ENCODE measurements at regions not wholly inside any gene's neighbourhood (a gene's known extent, or its start where the extent isn't known, plus 50 kb on each side); places are given as distances from the start of the nearest gene placed in this dataset.

GRCh38 chr11:42244376-42244775 is 784.9 kb upstream of the LRRC4C start:
- no peak overlapping the region for H3K27ac Mint-ChIP-seq
- H3K36me3 Mint-ChIP-seq, result no peaks in the 10 kb centered on the region
- peaks cover 0 to 2% (median 0%) of the 10 kb centered on the region in 3 donors for H3K27me3 Mint-ChIP-seq (ENCODE audit: low read depth in 3 of 3)
- no peak overlapping the region for H3K4me3 Mint-ChIP-seq
- no peaks in the 10 kb centered on the region for H3K4me1 Mint-ChIP-seq
- no peak for DNase-seq
- H3K9me3 Mint-ChIP-seq, result peaks cover 14 to 65% (median 24%) of the 10 kb centered on the region in 6 donors

- Mint-ChIP-seq H3K9me3 (peaks cover 4 to 48% (median 15%) of the 10 kb centered on the region in 6 donors), H3K4me3 (no peak overlapping the region), H3K27me3 (ENCODE audit: low read depth in 3 of 3) (no peaks in the 10 kb centered on the region), H3K36me3 (no peaks in the 10 kb centered on the region), H3K4me1 (no peaks in the 10 kb centered on the region), H3K27ac (no peak overlapping the region)
- no peak for DNase-seq
Measured at GRCh38 chr11:42249401-42249800, 789.9 kb upstream of the LRRC4C start.

GRCh38 chr11:42249956-42250355 is 790.5 kb upstream of the LRRC4C start:
- Mint-ChIP-seq H3K27ac (no peak overlapping the region), H3K9me3 (peaks cover 4 to 44% (median 15%) of the 10 kb centered on the region in 6 donors), H3K4me1 (no peaks in the 10 kb centered on the region), H3K36me3 (no peaks in the 10 kb centered on the region), H3K4me3 (no peak overlapping the region), H3K27me3 (ENCODE audit: low read depth in 3 of 3) (no peaks in the 10 kb centered on the region)
- no peak for DNase-seq

- Mint-ChIP-seq H3K4me1 (no peaks in the 10 kb centered on the region), H3K27me3 (ENCODE audit: low read depth in 3 of 3) (peaks cover 0 to 2% (median 0%) of the 10 kb centered on the region in 3 donors), H3K4me3 (no peak overlapping the region), H3K9me3 (peaks cover 8 to 62% (median 18%) of the 10 kb centered on the region in 6 donors), H3K36me3 (no peaks in the 10 kb centered on the region), H3K27ac (no peak overlapping the region)
- no peak for DNase-seq
Measured at GRCh38 chr11:42251984-42252383, 792.5 kb upstream of the LRRC4C start.

GRCh38 chr11:42253156-42253555 is 793.7 kb upstream of the LRRC4C start:
- no peak overlapping the region for H3K27ac Mint-ChIP-seq
- no peak for DNase-seq
- no peaks in the 10 kb centered on the region for H3K36me3 Mint-ChIP-seq
- H3K4me3 Mint-ChIP-seq, result no peak overlapping the region
- no peaks in the 10 kb centered on the region for H3K4me1 Mint-ChIP-seq
- peaks cover 0 to 2% (median 0%) of the 10 kb centered on the region in 3 donors for H3K27me3 Mint-ChIP-seq (ENCODE audit: low read depth in 3 of 3)
- H3K9me3 Mint-ChIP-seq, result peaks cover 8 to 55% (median 16%) of the 10 kb centered on the region in 6 donors

- no peak overlapping the region for H3K4me3 Mint-ChIP-seq
- H3K27ac Mint-ChIP-seq, result no peak overlapping the region
- peaks cover 0 to 3% (median 0%) of the 10 kb centered on the region in 3 donors for H3K27me3 Mint-ChIP-seq (ENCODE audit: low read depth in 3 of 3)
- DNase-seq, result no peak
- H3K9me3 Mint-ChIP-seq, result peaks cover 9 to 49% (median 12%) of the 10 kb centered on the region in 6 donors
- no peaks in the 10 kb centered on the region for H3K36me3 Mint-ChIP-seq
- H3K4me1 Mint-ChIP-seq, result no peaks in the 10 kb centered on the region
Measured at GRCh38 chr11:42255906-42256305, 796.5 kb upstream of the LRRC4C start.

- no peak for DNase-seq
- no peak overlapping the region for H3K4me3 Mint-ChIP-seq
Measured at GRCh38 chr11:42257534-42257933, 798.1 kb upstream of the LRRC4C start.

GRCh38 chr11:42265072-42265471 is 805.6 kb upstream of the LRRC4C start:
- Mint-ChIP-seq H3K4me1 (no peaks in the 10 kb centered on the region), H3K27ac (no peak overlapping the region), H3K27me3 (ENCODE audit: low read depth in 3 of 3) (peaks cover 0 to 2% (median 0%) of the 10 kb centered on the region in 3 donors), H3K36me3 (no peaks in the 10 kb centered on the region), H3K9me3 (peaks cover 10 to 37% (median 16%) of the 10 kb centered on the region in 6 donors), H3K4me3 (no peak overlapping the region)
- DNase-seq, result no peak

More at GRCh38 chr11:42257534-42257933, 798.1 kb upstream of the LRRC4C start:
- no peaks in the 10 kb centered on the region for H3K4me1 Mint-ChIP-seq
- H3K27me3 Mint-ChIP-seq (ENCODE audit: low read depth in 3 of 3), result peaks cover 0 to 3% (median 0%) of the 10 kb centered on the region in 3 donors
- no peak overlapping the region for H3K27ac Mint-ChIP-seq
- peaks cover 9 to 49% (median 14%) of the 10 kb centered on the region in 6 donors for H3K9me3 Mint-ChIP-seq
- H3K36me3 Mint-ChIP-seq, result no peaks in the 10 kb centered on the region

GRCh38 chr11:42271306-42271705 is 811.9 kb upstream of the LRRC4C start:
- no peaks in the 10 kb centered on the region for H3K27me3 Mint-ChIP-seq (ENCODE audit: low read depth in 3 of 3)
- H3K36me3 Mint-ChIP-seq, result peaks cover 0 to 4% (median under 1%) of the 10 kb centered on the region in 3 donors
- H3K27ac Mint-ChIP-seq, result no peak overlapping the region
- H3K4me1 Mint-ChIP-seq, result no peaks in the 10 kb centered on the region
- H3K9me3 Mint-ChIP-seq, result peaks cover 8 to 55% (median 21%) of the 10 kb centered on the region in 6 donors
- no peak for DNase-seq
- no peak overlapping the region for H3K4me3 Mint-ChIP-seq

GRCh38 chr11:42273977-42274376 is 814.5 kb upstream of the LRRC4C start:
- H3K27ac Mint-ChIP-seq, result no peak overlapping the region
- no peaks in the 10 kb centered on the region for H3K27me3 Mint-ChIP-seq (ENCODE audit: low read depth in 3 of 3)
- H3K9me3 Mint-ChIP-seq, result peaks cover 7 to 46% (median 25%) of the 10 kb centered on the region in 6 donors

GRCh38 chr11:42296910-42297309 is 837.5 kb upstream of the LRRC4C start:
- H3K4me3 Mint-ChIP-seq, result no peak overlapping the region
- no peak overlapping the region for H3K27ac Mint-ChIP-seq
- no peaks in the 10 kb centered on the region for H3K27me3 Mint-ChIP-seq (ENCODE audit: low read depth in 3 of 3)
- no peaks in the 10 kb centered on the region for H3K4me1 Mint-ChIP-seq
- H3K36me3 Mint-ChIP-seq, result no peaks in the 10 kb centered on the region
- DNase-seq, result no peak
- H3K9me3 Mint-ChIP-seq, result peaks cover 17 to 52% (median 21%) of the 10 kb centered on the region in 6 donors

More at GRCh38 chr11:42273977-42274376, 814.5 kb upstream of the LRRC4C start:
- DNase-seq, result no peak
- Mint-ChIP-seq H3K4me1 (no peaks in the 10 kb centered on the region), H3K36me3 (peaks cover 0 to 4% (median 4%) of the 10 kb centered on the region in 3 donors), H3K4me3 (no peak overlapping the region)

- H3K27me3 Mint-ChIP-seq (ENCODE audit: low read depth in 3 of 3), result no peaks in the 10 kb centered on the region
- no peak overlapping the region for H3K4me3 Mint-ChIP-seq
- no peak for DNase-seq
- no peaks in the 10 kb centered on the region for H3K36me3 Mint-ChIP-seq
- H3K9me3 Mint-ChIP-seq, result peaks cover 10 to 43% (median 14%) of the 10 kb centered on the region in 6 donors
- no peak overlapping the region for H3K27ac Mint-ChIP-seq
- H3K4me1 Mint-ChIP-seq, result no peaks in the 10 kb centered on the region
Measured at GRCh38 chr11:42299780-42300179, 840.3 kb upstream of the LRRC4C start.

GRCh38 chr11:42301777-42302176 is 842.3 kb upstream of the LRRC4C start:
- Mint-ChIP-seq H3K9me3 (peaks cover 6 to 40% (median 13%) of the 10 kb centered on the region in 6 donors), H3K4me1 (no peaks in the 10 kb centered on the region), H3K27me3 (ENCODE audit: low read depth in 3 of 3) (no peaks in the 10 kb centered on the region), H3K4me3 (no peak overlapping the region), H3K36me3 (no peaks in the 10 kb centered on the region), H3K27ac (no peak overlapping the region)
- no peak for DNase-seq

- Mint-ChIP-seq H3K4me1 (no peaks in the 10 kb centered on the region), H3K27ac (no peak overlapping the region), H3K27me3 (ENCODE audit: low read depth in 3 of 3) (peaks cover 0 to 2% (median 0%) of the 10 kb centered on the region in 3 donors), H3K36me3 (no peaks in the 10 kb centered on the region), H3K4me3 (no peak overlapping the region), H3K9me3 (peaks cover 19 to 30% (median 24%) of the 10 kb centered on the region in 6 donors)
- no peak for DNase-seq
Measured at GRCh38 chr11:42311514-42311913, 852.1 kb upstream of the LRRC4C start.

GRCh38 chr11:42311944-42312343 is 852.5 kb upstream of the LRRC4C start:
- H3K36me3 Mint-ChIP-seq, result no peaks in the 10 kb centered on the region
- H3K27ac Mint-ChIP-seq, result no peak overlapping the region
- H3K9me3 Mint-ChIP-seq, result peaks cover 19 to 30% (median 23%) of the 10 kb centered on the region in 6 donors
- DNase-seq, result no peak
- H3K4me1 Mint-ChIP-seq, result no peaks in the 10 kb centered on the region
- H3K4me3 Mint-ChIP-seq, result no peak overlapping the region
- peaks cover 0 to 2% (median 0%) of the 10 kb centered on the region in 3 donors for H3K27me3 Mint-ChIP-seq (ENCODE audit: low read depth in 3 of 3)

All from immature natural killer cell (primary cell).